WTC11 (cell line): ENCODE measurements at regions not wholly inside any gene's neighbourhood (a gene's known extent, or its start where the extent isn't known, plus 50 kb on each side); places are given as distances from the start of the nearest gene placed in this dataset.

Source experiments
- ATAC-seq: fragments of 200-7000 bp; cut with Tn5 transposase; 2 replicates; pipeline ENCODE4 v1.10.0; 2021; ENCODE audit warnings: mild to moderate bottlenecking, moderate library complexity
- CTCF ChIA-PET: fragments of 300-600 bp; sonication (Branson Sonifier 250); formaldehyde crosslinking; loops from one replicate; lab custom pipeline; 2021; ENCODE audit warnings: antibody characterized with exemption; lab: Charles Lee
- POLR2A ChIA-PET: fragments of 350-600 bp; sonication (Branson Sonifier 250); formaldehyde crosslinking; loops from one replicate; lab custom pipeline; 2021; ENCODE audit warnings: antibody characterized with exemption; lab: Charles Lee
- DNase-seq: peaks from one replicate; pipeline ENCODE4 v3.0.0; 2021; ENCODE audit warnings: low spot score
- H3K27ac Mint-ChIP-seq: 2 replicates; pipeline ENCODE4 v1.8.0; 2021; ENCODE audit warnings: mixed read lengths
- H3K27me3 Mint-ChIP-seq: 2 replicates; pipeline ENCODE4 v1.8.0; 2021; ENCODE audit warnings: low read depth, mild to moderate bottlenecking, moderate library complexity, mixed read lengths
- H3K36me3 Mint-ChIP-seq: 2 replicates; pipeline ENCODE4 v1.8.0; 2021; ENCODE audit warnings: mixed read lengths
- H3K4me1 Mint-ChIP-seq: 2 replicates; pipeline ENCODE4 v1.8.0; 2022; ENCODE audit warnings: mixed read lengths
- H3K4me3 Mint-ChIP-seq: 2 replicates; pipeline ENCODE4 v1.8.0; 2021; ENCODE audit warnings: mild to moderate bottlenecking, moderate library complexity, mixed read lengths
- H3K9me3 Mint-ChIP-seq: 2 replicates; pipeline ENCODE4 v1.8.0; 2021; ENCODE audit warnings: mixed read lengths
- ATF6 ChIP-seq: sonication (generic); formaldehyde crosslinking; IDR thresholded peaks from 2 replicates; pipeline ENCODE4 v1.8.1; 2023; ENCODE audit warnings: mild to moderate bottlenecking, missing genetic modification reagents
- CBFB ChIP-seq: sonication (generic); formaldehyde crosslinking; IDR thresholded peaks from 2 replicates; pipeline ENCODE4 v1.8.1; 2022; ENCODE audit warnings: mild to moderate bottlenecking, low read depth, missing genetic modification reagents
- CDX4 ChIP-seq: fragments of 250-450 bp; sonication (Bioruptor Pico); IDR thresholded peaks from 2 replicates; pipeline ENCODE4 v1.9.0; 2021; ENCODE audit warnings: moderate library complexity, mild to moderate bottlenecking, inconsistent platforms, borderline replicate concordance
- CREM ChIP-seq: sonication (generic); formaldehyde crosslinking; IDR thresholded peaks from 2 replicates; pipeline ENCODE4 v1.8.1; 2022; ENCODE audit warnings: mild to moderate bottlenecking, missing genetic modification reagents, moderate library complexity
- E2F4 ChIP-seq: sonication (generic); formaldehyde crosslinking; IDR thresholded peaks from 2 replicates; pipeline ENCODE4 v1.8.1; 2022; ENCODE audit warnings: low read depth, mild to moderate bottlenecking, moderate library complexity, missing genetic modification reagents, borderline replicate concordance
- EMX1 ChIP-seq: fragments of 250-450 bp; sonication (Bioruptor Pico); IDR thresholded peaks from 2 replicates; pipeline ENCODE4 v1.8.0; 2021; ENCODE audit warnings: mild to moderate bottlenecking
- ETV6 ChIP-seq: sonication (generic); formaldehyde crosslinking; IDR thresholded peaks from 2 replicates; pipeline ENCODE4 v1.8.1; 2022; ENCODE audit warnings: mild to moderate bottlenecking, missing genetic modification reagents
- FOXJ3 ChIP-seq: sonication (generic); formaldehyde crosslinking; IDR thresholded peaks from 2 replicates; pipeline ENCODE4 v1.9.0; 2021; ENCODE audit warnings: missing genetic modification reagents, mild to moderate bottlenecking, borderline replicate concordance
- FOXP4 ChIP-seq: sonication (generic); formaldehyde crosslinking; IDR thresholded peaks from 2 replicates; pipeline ENCODE4 v1.8.0; 2022; ENCODE audit warnings: mild to moderate bottlenecking, missing genetic modification reagents
- HMGA2 ChIP-seq: fragments of 250-450 bp; sonication (Bioruptor Pico); IDR thresholded peaks from 2 replicates; pipeline ENCODE4 v1.4.0; 2021; ENCODE audit warnings: mild to moderate bottlenecking, moderate library complexity
- JAZF1 ChIP-seq: fragments of 250-450 bp; sonication (Bioruptor Pico); IDR thresholded peaks from 2 replicates; pipeline ENCODE4 v1.9.0; 2021; ENCODE audit warnings: moderate library complexity, mild to moderate bottlenecking, inconsistent platforms
- MXD4 ChIP-seq: fragments of 250-450 bp; sonication (Bioruptor Pico); IDR thresholded peaks from 2 replicates; pipeline ENCODE4 v1.8.0; 2021; ENCODE audit warnings: mild to moderate bottlenecking, moderate library complexity, borderline replicate concordance
- NFYB ChIP-seq: sonication (generic); formaldehyde crosslinking; conservative IDR thresholded peaks from 2 replicates; pipeline ENCODE4 v1.8.0; 2022; ENCODE audit warnings: low read depth, missing genetic modification reagents
- NR1H2 ChIP-seq: sonication (generic); formaldehyde crosslinking; IDR thresholded peaks from 2 replicates; pipeline ENCODE4 v1.9.0; 2021; ENCODE audit warnings: mild to moderate bottlenecking, moderate library complexity, missing genetic modification reagents
- NR2C2 ChIP-seq: sonication (generic); formaldehyde crosslinking; IDR thresholded peaks from 2 replicates; pipeline ENCODE4 v1.8.0; 2022; ENCODE audit warnings: mild to moderate bottlenecking, missing genetic modification reagents
- NR3C1 ChIP-seq: sonication (generic); formaldehyde crosslinking; conservative IDR thresholded peaks from 2 replicates; pipeline ENCODE4 v1.8.1; 2023; ENCODE audit warnings: low read depth, mild to moderate bottlenecking, missing genetic modification reagents
- OVOL2 ChIP-seq: fragments of 250-450 bp; sonication (Bioruptor Pico); IDR thresholded peaks from 2 replicates; pipeline ENCODE4 v1.9.0; 2021; ENCODE audit warnings: mild to moderate bottlenecking, borderline replicate concordance
- TCF7 ChIP-seq: sonication (generic); formaldehyde crosslinking; IDR thresholded peaks from 2 replicates; pipeline ENCODE4 v1.8.0; 2022; ENCODE audit warnings: mild to moderate bottlenecking, low read depth, missing genetic modification reagents, moderate library complexity
- USF2 ChIP-seq: sonication (generic); formaldehyde crosslinking; IDR thresholded peaks from 2 replicates; pipeline ENCODE4 v1.8.1; 2023; ENCODE audit warnings: mild to moderate bottlenecking, missing genetic modification reagents, moderate library complexity
- ZBTB21 ChIP-seq: sonication (generic); formaldehyde crosslinking; IDR thresholded peaks from 2 replicates; pipeline ENCODE4 v1.8.1; 2023; ENCODE audit warnings: mild to moderate bottlenecking, missing genetic modification reagents, borderline replicate concordance
- ZNF232 ChIP-seq: sonication (generic); formaldehyde crosslinking; IDR thresholded peaks from 2 replicates; pipeline ENCODE4 v1.8.0; 2022; ENCODE audit warnings: mild to moderate bottlenecking, missing genetic modification reagents
- ZNF263 ChIP-seq: sonication (generic); formaldehyde crosslinking; IDR thresholded peaks from 2 replicates; pipeline ENCODE4 v1.8.1; 2022; ENCODE audit warnings: low read depth, mild to moderate bottlenecking, moderate library complexity, missing genetic modification reagents
- ZNF281 ChIP-seq: sonication (generic); formaldehyde crosslinking; IDR thresholded peaks from 2 replicates; pipeline ENCODE4 v1.8.0; 2023; ENCODE audit warnings: mild to moderate bottlenecking, missing genetic modification reagents
- ZNF396 ChIP-seq: fragments of 250-450 bp; sonication (Bioruptor Pico); IDR thresholded peaks from 2 replicates; pipeline ENCODE4 v1.8.0; 2021; ENCODE audit warnings: mild to moderate bottlenecking, moderate library complexity, borderline replicate concordance
- ZNF512 ChIP-seq: sonication (generic); formaldehyde crosslinking; IDR thresholded peaks from 2 replicates; pipeline ENCODE4 v1.8.1; 2022; ENCODE audit warnings: missing genetic modification reagents, borderline replicate concordance
- ZNF671 ChIP-seq: fragments of 250-450 bp; sonication (Bioruptor Pico); IDR thresholded peaks from 2 replicates; pipeline ENCODE4 v1.8.0; 2021; ENCODE audit warnings: mild to moderate bottlenecking

- Mint-ChIP-seq H3K27ac (no peak overlapping the region), H3K27me3 (no peaks in the 10 kb centered on the region), H3K4me1 (peaks cover 3% of the 10 kb centered on the region), H3K9me3 (no peaks in the 10 kb centered on the region), H3K4me3 (no peak overlapping the region), H3K36me3 (no peaks in the 10 kb centered on the region)
- DNase-seq = no peak
- CTCF ChIA-PET = interaction anchor here (1.1 kb wide), 1 partner anchor 266 kb away, joined by 3 read pairs; no protein-coding TSS in a partner anchor
- POLR2A ChIA-PET = no interaction called here
- ATAC-seq = no peak
- TF ChIP-seq ZBTB21 (CRISPR knock-in tag) (no peak), ZNF671 (CRISPR knock-in tag) (no peak), ATF6 (no peak), NR2C2 (CRISPR knock-in tag) (no peak), TCF7 (no peak), MXD4 (no peak), ZNF263 (CRISPR knock-in tag) (no peak), FOXP4 (no peak), ZNF281 (CRISPR knock-in tag) (no peak), ETV6 (no peak), E2F4 (CRISPR knock-in tag) (no peak), ZNF512 (CRISPR knock-in tag) (no peak), NR3C1 (CRISPR knock-in tag) (no peak), ZNF232 (CRISPR knock-in tag) (no peak)
Observed at GRCh38 chr5:107306002-107306401, 364.7 kb downstream of the EFNA5 start.

- Mint-ChIP-seq H3K9me3 (no peaks in the 10 kb centered on the region), H3K4me1 (peaks cover 8% of the 10 kb centered on the region), H3K27ac (no peak overlapping the region), H3K4me3 (no peak overlapping the region), H3K36me3 (no peaks in the 10 kb centered on the region)
- ATAC-seq (no peak), DNase-seq (no peak)
- ChIA-PET CTCF (no interaction called here), POLR2A (no interaction called here)
- TF ChIP-seq ZNF671 (CRISPR knock-in tag) = no peak
- TF ChIP-seq OVOL2 (CRISPR knock-in tag) = no peak
- TF ChIP-seq CREM (CRISPR knock-in tag) = no peak
- no peak for TF ChIP-seq HMGA2
- TF ChIP-seq ZNF396 (CRISPR knock-in tag) = no peak
- TF ChIP-seq FOXJ3 (CRISPR knock-in tag) = no peak
- TF ChIP-seq CDX4 (CRISPR knock-in tag) = no peak
- TF ChIP-seq EMX1 (CRISPR knock-in tag) = no peak
- no peak for TF ChIP-seq NFYB (CRISPR knock-in tag)
- no peak for TF ChIP-seq CBFB (CRISPR knock-in tag)
- TF ChIP-seq ZBTB21 (CRISPR knock-in tag) = no peak
- no peak for TF ChIP-seq JAZF1 (CRISPR knock-in tag)
- TF ChIP-seq ETV6 = no peak
- TF ChIP-seq NR1H2 = no peak
- no peak for TF ChIP-seq USF2 (CRISPR knock-in tag)
- TF ChIP-seq, all 79 proteins: peak for 0
- no peaks in the 10 kb centered on the region for H3K27me3 Mint-ChIP-seq
Observed at GRCh38 chr5:107304684-107305083, 366.1 kb downstream of the EFNA5 start.
